NCI-H146 treated with DMSO at 0.1 percent for 48 hours (cell line): ENCODE measurements at regions not wholly inside any gene's neighbourhood (a gene's known extent, or its start where the extent isn't known, plus 50 kb on each side); places are given as distances from the start of the nearest gene placed in this dataset.
"Not testable (repeated sequence)": the region's sequence is repeated elsewhere in the genome, so short reads cannot be mapped to it uniquely, and the experiment has no call there.

Experiments
- DNase-seq: peaks from one replicate; lab custom pipeline; 2025; ENCODE audit not compliant: unreplicated experiment; lab: John Stamatoyannopoulos, UW

DNA sequence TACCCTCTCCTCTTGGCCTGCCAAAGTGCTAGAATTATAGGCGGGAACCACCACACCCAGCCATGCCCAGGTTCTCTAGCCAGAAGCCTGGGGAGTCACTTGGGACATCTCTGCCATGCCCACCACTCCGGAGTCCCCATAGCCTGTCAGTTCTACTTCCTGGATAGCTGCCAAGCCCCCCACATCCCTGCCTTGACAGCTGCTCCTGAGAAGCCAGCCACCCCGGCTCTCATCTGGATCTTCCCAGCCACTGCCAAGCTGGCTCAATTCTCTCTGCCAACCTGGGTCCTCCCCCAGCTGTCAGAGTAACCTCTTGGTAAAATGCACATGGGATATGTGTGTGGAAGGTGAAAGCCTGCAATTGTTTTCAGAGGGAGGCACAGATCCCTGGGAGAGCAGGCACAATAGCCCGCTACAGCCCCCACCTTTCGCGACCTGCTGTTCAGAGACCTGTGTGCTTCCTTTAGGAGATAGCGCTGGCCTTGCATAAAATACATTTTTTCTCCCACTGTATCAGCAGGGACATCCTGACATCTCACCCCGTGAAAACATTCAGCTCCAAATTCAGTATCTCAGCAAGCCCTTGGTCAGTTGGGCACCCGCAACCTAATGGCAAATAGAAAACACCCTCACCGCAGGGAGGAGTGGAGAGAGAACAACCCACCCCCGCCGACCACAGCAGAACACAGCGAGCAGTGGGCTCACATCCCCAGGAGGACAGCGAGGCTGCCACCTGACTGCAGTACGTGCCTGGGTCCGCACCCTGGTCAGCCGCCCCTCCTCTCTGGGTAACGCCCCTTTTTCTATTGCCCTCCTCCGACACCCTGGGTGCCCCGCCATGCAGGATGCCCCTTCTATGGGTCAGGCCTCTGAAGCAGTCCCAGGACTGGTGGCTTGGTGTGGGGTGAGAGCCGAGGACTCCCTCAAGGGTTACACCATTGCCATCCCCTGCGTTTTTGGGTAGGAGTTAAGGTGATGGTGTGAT, 1342.2 kb downstream of the BRD1 start:
- no peak for DNase-seq

DNA sequence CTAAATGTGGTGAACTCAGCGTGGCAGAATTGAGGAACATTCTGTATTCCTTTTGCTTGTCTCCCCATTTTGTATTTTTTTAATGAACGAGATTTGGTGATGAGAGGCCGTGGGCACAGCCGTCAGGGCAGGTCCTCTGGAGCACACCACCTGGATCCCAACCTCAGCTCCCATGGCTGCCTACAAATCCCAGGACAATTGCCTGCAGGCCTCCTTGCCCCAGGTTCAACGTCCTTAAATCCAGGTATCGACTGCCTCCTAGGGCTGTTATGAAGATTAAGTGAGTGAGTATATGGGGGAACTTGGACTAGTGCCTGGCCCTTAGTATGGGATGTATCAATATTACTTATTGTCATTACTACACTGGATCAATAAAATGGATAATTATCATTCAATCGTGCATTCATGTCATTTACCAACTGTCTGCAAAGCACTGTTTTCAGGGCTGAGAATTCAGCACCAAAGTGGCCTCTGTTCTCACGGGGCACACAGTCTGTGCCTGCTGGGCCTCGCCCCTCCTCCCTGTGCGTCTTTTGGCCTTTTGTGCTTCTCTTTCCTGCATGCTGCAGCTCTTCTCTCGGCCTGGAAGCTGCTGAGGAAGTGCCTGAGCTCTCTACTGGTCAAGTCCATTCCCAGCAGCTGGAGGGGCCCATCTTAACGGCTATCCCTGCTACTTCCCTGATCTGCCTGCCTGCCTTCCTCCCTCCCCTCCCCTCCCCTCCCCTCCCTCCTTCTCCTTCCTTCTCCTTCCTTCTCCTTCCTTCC, 1343.7 kb downstream of the BRD1 start:
- no peak for DNase-seq

DNA sequence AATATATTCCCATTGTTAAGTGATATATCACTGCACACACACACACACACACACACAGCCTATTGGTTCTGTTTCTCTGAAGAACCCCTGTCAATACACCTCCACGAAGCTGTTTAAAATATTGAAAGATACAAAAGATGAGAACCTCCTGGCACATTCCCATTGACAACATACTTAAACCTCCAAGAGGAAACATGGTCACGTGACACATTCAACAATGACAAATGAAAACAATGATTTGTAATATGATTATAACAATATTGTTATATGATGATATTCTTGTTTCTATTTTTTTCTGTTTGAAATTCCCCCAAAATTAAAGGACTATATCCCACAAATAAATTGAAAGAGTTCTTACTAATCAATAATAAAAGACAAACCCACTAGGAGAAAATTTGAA, 1344.9 kb downstream of the BRD1 start:
- DNase-seq, result no peak

DNA sequence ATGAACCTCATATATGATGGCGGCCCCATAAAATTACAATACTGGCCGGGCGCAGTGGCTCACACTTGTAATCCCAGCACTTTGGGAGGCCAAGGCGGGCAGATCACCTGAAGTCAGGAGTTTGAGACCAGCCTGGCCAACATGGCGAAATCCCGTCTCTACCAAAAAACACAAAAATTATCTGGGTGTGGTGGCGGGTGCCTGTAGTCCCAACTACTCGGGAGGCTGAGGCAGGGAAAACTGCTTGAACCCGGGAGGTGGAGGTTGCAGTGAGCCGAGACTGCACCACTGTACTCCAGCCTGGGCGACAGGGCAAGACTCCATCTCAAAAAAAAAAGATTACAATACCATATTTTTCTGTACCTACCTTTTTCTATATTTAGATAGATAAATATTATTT, 1345.5 kb downstream of the BRD1 start:
- not testable (repeated sequence) for DNase-seq

DNA sequence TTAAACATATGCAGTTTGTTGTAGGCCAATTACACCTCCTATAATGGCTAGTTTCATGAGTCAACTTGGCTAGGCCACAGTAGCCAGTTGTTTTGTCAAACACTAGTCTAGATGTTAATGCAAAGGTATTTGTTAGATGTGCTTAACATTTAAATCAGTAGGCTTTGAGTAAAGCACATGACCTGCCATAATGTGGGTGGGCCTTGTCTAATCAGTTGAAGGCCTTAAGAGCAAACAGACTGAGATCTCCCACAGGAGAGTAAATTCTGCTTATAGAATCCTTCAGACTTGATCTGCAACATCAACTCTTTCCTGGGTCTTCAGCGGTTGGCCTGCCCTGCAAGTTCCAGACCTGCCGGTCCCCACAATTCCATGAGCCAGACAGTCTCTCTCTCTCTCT, 1345.9 kb downstream of the BRD1 start:
- DNase-seq, result no peak

DNA sequence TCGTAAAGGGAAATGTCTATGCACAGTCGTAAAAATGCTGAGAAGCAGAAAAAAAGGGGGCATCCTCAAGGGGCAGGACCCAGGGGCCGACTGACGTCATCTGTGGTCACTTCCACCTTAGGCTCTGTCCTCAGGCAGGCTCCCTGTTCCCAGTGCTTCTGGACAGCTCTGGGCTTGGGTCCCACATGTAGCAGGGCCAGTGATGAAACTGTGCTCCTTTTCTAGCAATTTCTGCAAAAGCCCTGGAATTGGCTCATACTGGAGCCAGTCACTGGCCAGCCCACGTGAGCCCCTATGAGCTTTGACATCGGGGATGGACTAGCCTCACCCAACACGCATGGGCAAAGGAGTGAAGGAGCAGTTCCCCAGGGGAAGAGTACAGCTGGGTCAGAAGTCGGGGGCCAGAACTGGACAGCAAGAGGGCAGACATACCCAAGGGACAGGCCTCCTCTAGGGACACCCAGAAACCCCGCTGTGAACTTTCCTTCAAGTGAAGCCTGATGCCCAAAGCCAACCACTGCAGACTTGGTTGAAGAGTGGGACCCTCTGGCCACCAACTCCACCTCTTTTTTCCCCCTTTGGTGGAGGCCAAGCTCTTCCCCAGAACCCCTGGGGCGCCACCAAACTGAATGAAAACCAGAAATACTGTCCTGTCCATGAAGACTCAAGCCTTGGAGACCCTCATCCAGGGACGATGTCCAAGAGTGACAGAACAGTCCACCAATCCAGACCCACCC, 1349.0 kb downstream of the BRD1 start:
- DNase-seq, result no peak

DNA sequence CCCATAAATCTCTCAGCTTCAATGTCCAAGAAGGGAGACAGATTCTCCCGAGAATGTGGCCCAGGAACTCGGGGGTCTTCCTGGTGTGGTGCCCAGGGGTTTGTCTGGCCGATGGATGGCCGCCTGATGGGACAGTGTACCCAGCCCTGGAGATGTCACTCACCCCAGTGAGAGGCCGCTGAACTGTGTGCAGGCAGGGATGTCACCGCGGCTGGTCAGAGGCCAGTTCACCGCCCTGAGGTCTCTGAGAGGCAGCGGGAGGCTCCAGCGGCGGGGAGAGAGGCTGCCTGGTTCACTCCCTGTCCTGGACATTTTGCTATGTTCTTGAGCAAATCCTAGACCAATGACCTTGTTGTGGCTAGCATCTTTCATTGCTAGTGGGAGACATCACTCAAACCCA, 1349.5 kb downstream of the BRD1 start:
- DNase-seq, result no peak

DNA sequence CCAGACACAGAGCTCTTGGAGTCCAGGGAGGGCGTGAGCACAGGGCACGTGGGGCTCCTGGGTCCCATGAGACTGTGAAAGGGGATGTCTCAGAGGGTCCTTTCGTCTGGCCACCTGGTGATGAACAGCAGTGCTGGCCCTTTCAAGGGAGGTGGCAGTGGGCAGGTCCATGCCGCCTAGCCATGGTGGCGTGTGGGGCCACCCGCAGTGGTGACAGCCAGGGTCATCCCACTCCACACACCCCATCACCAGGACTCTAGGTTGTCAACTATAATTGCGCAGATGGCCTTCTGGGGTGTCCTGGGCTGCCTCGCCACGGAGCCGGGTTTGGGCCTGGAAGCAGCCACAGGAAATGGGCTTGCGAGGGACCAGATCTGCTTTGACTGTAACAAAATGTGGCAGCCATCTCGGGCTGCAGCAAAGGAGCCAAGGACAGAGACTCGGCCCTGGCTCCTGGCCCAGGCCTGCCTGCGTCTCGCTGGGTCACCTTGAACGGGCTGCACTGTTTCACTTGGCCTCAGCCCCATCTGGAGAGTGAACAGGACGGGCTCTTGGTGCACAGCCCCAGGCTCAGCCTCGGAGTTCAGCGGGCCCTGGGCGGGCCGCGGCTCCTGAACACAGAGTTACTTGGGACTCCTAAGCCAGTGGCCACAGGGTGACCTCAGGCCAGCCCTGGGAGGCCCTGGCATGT, 1350.5 kb downstream of the BRD1 start:
- no peak for DNase-seq

DNA sequence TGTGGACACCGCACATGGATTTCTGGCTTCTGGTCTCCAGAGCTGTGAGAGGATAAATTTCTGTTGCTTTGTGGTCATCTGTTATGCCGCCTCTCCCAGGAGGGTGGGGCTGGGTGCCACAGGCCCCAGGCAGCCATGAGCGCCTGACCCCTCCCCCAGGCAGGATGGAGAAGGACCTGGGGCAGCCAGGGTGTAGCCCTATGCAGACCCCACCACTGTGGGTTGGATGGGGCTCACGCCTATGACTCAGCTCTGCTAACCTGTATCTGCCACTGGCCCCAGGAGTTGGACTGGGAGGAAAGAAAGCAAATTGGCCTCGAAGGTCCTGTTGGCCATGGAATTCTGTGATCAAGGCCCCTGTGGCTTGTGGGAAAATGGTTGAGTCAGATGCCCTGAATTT, 1351.1 kb downstream of the BRD1 start:
- no peak for DNase-seq

DNA sequence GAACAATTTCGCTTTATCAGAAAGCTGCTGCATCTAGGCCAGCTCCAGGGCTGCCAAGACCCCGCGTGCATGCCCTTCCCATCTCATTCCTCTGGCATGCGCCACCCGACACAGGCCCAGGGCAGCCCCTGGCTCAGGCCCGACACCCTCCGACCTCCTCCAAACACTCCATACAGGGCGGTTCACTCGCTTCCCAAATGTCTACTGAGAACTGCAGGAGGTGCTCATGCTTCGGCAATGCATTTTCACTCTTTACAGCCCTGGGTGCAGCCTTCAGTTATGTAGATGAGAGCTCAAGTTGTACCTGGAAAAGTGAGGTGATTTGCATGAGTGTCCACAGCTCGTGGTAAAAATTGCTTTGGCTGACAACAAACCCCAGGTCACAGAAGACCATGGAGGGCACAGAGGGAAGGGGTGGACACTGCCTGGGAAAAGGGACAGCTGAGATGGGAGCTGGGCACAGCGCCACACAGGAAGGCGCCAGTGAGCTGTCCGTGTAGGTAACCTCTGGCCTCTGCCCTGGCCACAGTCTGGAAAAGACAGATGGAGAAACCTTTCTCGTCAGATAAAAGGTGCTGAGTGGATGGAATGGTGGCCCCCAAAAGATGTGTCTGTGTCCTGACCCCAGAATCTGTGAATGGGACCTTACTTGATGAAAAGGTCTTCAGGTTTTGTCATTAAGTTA, 1351.9 kb downstream of the BRD1 start:
- DNase-seq, result no peak

DNA sequence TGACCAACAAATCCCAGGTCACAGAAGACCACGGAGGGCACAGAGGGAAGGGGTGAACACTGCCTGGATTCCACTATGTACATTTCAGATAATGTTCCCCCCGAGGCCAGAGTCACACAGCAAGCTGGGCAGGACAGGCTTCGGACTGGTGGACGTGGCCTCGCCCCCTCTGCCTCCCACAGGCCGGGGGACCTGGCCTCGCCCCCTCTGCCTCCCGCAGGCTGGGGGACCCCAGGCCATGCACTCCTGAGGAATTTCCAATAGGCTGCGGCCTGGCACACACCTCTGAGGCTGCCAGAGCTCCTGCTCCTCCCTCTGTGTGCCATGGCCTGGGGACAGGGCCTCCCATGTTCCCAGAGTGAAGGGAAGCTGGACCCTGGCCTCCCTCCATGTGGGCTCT, 1352.8 kb downstream of the BRD1 start:
- no peak for DNase-seq

DNA sequence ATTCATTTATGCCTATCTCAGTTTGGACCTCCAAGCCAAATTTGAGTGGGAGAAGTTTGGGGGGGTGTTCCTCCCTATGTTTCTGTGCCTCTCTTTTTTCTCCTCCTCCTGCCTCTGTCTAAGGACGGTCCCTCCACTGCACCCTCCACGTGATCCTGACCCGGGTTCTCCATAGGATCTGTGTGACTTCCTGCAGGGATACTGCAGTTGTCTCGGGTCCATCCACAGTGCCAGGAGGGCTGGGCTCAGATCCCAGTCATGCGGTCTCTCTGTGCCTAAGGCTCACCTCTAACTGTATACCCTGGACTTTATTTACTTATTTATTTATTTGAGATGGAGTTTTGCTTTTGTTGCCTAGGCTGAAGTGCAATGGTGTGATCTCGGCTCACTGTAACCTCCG, 1354.5 kb downstream of the BRD1 start:
- DNase-seq, result no peak

DNA sequence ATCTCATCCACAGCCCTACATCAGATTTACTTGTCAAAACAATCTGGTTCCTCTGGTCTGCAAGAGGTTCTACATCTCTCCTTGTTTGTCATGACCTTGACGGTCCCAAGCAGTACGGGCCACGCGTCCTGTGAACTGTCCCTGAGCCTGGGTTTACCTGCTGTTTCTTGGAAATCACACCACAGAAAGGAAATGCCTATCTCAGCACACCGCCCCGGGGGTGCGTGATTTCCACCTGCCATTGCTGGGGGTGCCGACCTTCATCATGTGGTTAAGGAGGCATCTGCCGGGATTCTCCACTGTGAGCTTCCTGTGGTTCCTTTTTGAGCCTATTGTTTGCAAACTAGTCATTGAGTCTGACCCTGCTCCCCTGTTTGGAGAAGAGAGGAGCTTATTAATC, 1363.4 kb downstream of the BRD1 start:
- DNase-seq, result no peak

DNA sequence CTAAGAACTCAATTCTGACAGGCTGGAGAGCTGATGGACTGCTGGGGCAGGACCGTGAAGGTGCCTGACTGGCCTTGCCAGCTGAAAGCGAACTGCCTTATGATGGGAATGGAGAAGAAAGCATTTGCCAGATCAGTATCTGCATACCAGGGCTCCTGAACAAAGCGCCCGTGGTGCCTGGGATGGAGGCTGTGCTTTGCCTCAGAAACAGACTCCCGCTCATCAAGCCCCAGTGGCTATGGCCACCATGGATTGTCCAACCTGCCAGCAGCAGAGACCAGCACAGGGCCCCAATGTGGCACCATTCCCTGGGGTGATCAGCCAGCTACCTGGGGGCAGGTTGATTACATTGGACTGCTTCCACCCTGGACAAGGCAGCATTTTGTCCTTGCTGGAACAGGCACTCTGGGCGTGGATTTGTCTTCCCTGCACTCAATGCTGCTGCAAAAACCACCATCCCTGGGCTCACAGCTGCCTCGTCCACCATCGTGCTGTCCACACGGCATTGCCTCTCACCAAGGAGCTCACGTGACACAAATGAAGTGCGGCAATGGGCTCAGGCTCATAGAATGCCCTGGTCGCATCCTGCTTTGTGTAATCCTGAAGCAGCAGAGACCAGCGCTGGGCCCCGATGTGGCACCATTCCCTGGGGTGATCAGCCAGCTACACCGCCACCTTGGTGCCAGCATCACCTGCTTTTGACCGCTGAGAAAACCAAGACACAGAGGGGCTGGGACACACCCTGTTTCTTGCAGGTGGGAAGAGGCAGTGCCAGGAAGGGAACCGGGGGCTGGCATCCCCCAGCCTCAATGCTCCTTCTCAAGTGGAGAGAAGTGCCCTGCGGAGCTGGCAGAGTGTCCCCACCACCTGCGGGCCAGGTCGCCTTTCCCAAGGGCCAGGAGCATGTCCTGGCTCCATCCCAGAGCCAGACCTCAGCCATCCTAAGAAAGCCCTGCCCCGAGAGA, 1367.5 kb downstream of the BRD1 start:
- no peak for DNase-seq

DNA sequence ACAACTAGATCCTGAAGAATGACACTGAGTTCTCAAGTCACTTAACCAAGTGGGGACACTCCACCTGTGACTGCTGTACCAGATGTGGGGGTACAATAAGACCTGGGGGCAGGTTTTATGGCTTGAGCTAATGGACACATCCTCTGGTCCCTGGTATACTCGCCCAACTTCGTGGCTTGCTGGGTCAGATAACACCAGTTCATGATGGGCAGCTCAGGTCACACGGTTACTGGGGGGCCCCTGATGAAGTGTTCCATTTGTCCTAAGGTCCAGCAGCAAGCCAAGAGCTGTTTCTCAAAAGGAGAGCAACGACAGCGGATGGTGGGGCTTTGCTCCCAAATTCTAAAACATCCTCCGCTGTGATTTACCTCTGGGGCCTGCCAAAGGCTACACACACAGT, 1368.4 kb downstream of the BRD1 start:
- no peak for DNase-seq

DNA sequence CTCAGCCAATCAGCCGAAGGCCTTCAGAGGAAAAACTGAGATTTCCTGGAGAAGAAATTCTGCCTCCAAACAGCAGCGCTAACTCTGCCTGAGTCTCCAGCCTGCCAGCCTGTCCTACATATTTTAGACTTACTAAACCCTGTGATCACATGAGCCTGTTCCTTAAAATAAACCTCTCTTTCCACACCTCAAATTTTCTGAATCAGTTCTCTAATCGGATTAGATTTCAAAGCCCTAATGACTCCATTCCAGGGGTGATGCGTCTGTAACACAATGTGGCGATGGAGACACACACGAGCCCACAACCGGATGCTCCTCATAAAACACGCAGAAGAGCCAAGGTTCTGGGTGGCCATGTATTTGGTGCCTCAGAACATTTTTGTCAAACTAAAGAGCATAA, 1371.2 kb downstream of the BRD1 start:
- no peak for DNase-seq

DNA sequence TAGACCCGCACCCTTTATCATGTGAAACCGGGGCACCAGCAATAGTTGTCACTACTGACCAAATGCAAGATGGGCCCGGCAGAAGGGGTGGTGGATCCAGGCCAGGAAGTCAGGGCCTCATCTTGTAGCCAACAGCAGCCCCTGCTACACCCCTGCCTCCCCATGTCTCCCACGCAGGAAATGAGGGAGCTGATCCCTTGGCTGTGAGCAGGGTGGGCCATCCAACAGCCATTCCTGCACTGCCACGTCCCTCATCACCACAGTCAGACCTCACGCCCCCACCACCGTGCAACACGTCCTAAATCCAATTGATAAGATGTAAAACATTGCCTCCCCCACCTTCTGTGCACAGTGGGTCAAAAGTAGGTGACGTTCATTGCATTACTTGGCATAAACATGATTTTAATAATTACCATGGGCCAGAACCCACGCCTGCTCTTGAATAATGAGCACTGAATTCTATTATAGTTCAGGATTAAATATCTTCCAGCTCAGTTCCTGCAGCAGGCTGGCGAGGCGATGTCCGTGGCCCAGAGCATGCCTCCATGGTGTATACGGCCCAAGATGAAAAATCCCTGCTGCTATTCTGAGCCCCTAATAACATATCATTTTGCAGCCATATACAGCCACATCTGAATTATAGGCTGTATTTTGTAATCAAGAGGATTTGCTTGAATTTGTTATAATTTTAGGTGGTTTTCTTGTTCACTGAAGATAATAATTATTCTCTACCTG, 1373.8 kb downstream of the BRD1 start:
- no peak for DNase-seq

DNA sequence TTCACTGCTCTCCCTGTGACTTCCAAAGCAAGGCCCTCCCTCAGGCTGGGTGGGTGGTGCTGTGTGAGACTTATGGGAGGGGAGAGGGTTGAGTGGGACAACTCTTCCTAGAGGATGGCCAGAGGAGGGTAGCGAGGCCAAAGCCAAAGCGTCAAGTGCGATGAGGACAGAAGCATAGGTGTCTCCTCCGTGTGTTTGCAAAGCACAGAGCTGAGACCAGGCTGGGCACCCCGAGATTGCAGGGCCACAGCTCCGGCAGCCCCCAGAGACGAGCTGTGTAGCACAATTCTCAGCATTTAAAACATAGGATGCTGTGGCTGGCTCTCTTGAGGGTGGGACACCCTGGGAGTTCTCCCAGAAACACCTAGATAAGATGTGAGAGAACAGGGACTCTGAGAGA, 1374.5 kb downstream of the BRD1 start:
- DNase-seq, result no peak

DNA sequence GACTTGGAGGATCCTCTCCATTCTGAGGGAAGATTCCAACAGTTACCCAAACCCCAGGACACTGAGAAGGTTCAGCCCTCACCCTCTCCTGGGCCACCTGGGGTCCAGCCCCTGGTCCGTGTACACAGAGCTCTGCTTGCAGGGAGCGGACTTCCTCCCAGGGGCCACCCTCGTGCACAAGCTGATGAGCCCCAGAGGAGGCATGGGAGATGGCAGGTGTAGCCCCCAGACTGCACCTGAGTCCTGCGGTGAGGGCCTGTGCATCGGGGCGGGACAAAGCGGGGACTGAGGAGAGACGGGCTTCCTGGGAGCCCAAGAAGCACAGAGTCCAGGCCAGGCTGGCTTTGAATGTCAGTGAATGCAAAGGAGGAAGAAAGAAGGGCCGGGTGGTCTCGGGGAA, 1374.9 kb downstream of the BRD1 start:
- no peak for DNase-seq
